GM18907 (cell line): ENCODE measurements at regions not wholly inside any gene's neighbourhood (a gene's known extent, or its start where the extent isn't known, plus 50 kb on each side); places are given as distances from the start of the nearest gene placed in this dataset.
"Not testable (repeated sequence)": the region's sequence is repeated elsewhere in the genome, so short reads cannot be mapped to it uniquely, and the experiment has no call there.

ENCODE experiments used
- ATAC-seq: cut with Tn5 transposase; IDR thresholded peaks from one replicate; pipeline ENCODE4 v1.9.1; 2021; ENCODE audit warnings: mild to moderate bottlenecking, moderate library complexity; ENCODE audit not compliant: unreplicated experiment

DNA sequence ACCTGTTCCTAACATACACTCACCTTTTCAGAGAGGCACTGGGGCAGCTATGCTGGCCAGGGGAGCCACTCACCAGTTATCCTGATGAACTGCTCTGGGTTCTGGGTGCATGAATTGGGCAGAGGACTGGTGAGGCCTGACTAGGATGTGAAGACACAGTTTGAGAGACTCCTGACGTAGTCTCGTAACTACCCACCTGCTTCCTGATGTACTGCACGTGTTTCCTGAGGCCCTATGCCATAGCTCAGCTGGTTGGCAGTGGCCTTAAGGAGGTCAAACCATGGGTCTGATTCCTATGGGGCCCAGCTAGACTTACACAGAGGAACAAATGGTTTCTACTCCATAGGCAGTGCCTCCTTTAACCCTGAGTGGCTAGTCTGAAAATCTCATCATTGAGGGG is 351.7 kb upstream of the FRG2C start:
- not testable (repeated sequence) for ATAC-seq

GRCh38 chr3:75319776-75320175 is 344.4 kb upstream of the FRG2C start:
- ATAC-seq, result not testable (repeated sequence)

- ATAC-seq, result no peak
Measured at GRCh38 chr3:75320369-75320768, 343.8 kb upstream of the FRG2C start.

GRCh38 chr3:75321060-75321459 is 343.1 kb upstream of the FRG2C start:
- no peak for ATAC-seq

DNA sequence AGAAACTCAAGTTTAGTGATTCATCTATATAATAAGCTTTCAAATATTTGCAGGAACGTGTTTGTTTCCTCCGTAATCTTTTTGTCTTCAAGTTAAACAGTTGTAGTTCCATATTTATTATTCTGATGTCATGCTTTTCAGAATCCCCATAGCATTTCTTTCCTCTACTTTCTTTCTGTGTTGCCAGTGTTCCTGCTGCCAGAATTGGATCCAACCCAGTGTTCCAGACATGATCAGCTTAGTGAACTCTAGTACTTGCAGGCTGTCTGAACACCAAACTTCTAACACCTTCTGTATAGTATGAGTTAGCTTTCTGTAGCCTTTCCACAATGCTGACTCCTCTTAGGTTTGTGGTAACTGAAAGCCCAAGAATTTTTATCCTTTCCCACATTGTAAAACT is 340.2 kb upstream of the FRG2C start:
- ATAC-seq, result not testable (repeated sequence)

DNA sequence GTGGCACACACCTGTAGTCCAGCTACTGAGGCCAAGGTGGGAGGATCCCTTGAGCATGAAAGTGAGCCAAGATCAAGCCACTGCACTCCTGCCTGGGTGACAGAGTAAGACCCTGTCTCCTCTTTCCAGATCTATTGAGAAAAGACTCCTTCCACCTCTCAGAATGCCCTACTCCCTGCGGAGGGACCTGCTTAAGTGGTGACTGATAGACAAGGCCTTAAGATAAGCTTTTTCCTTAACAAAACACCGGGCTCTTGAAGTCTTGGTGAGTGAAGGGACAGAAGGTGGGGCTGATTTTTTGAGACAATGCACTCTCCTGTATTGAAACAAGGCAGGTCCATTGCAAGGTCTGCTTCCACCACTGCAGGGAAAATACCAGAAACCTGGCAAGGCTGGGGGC is 338.4 kb upstream of the FRG2C start:
- ATAC-seq, result no peak

DNA sequence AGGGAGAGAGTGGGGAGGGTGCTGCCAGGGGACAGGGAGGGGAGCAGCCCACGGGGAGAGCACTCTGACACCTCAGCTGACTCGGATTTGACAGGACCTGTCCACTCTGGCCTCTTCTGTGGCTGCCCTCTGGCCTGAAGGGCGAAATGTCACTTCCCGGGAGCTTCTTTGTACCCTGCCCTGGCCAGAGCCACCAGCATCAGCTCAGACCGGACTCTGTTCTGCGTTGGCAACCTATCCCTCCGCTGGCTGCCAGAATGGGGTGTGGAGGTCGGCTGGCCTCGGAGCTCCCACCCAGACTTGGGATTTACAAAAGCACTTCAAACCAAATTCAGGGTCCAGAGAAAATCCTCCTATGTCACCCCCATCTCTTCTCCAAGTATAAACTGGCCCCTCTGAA is 336.7 kb upstream of the FRG2C start:
- no peak for ATAC-seq

GRCh38 chr3:75329476-75330097 is 334.5 kb upstream of the FRG2C start:
- ATAC-seq, result no peak

GRCh38 chr3:75330446-75330845 is 333.7 kb upstream of the FRG2C start:
- not testable (repeated sequence) for ATAC-seq

- not testable (repeated sequence) for ATAC-seq
Measured at GRCh38 chr3:75332090-75332489, 332.0 kb upstream of the FRG2C start.

- ATAC-seq, result no peak
Measured at GRCh38 chr3:75332794-75333193, 331.3 kb upstream of the FRG2C start.

DNA sequence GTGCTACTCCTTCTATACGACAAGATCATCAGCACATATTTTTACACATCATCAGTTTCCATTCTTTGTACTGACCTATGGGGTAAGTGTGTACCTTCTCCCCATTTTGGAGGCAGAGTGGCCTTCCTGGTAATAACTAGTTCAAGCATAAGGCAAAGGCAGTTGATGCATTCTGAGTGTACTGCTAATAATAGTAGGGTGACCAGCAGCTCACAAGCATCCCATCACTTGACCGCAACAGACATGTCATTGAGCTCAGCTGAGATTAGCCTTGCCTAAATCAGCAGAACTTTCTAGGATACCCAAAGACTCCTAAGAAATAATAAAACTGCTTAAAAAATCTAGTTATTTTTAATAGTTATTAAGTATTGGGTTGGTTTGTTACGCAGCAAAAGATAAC is 329.8 kb upstream of the FRG2C start:
- no peak for ATAC-seq

DNA sequence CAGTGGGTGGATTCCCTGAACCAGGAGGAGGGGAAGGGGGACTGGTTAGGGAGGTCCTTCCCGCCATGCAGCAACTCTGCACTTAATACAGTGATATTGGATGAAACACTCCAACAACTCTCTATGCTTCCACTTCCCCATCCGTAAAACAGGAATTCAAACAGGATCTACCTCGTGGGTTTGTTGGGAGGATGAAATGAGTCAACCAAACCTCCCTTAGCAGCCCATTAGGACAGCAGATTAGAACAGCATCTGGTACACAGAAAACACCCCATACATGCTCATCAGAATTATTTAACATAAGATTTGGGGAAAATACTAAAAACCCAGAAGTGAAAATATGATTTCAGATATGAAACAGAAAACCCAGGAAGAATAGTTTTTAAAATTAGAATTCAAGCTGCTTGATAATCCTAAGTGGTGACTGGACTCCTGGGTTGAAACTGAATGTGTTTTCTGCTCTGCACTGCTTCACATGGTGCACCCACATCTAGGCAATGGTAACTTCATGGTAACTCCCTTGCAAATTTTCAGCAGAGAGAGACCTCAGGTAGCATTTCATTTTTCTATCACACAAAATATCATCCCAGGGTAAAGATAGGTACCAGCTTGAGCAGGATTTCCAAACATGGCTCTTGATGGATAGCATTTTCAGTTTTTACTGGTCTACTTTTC is 326.8 kb upstream of the FRG2C start:
- no peak for ATAC-seq

DNA sequence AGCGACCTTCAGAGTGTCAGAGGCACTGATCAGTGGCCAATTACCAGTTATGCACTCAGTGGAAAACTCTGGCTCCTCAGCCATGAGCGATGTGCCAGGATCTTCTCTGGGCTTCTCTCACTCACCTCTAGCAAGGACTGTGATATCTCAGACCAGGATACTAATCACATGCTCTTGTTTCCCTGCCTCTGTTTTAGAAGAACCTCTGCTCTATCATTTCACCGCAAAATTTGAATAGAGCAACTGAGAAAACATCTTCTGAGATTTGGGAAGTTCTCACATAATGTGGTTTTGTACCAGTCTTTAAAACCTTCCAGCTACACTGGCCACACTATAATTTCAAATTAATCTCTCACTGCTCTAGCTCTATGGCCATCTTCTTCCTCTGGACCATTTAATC is 325.8 kb upstream of the FRG2C start:
- no peak for ATAC-seq

GRCh38 chr3:75341324-75342067 is 322.6 kb upstream of the FRG2C start:
- no peak for ATAC-seq

- ATAC-seq, result no peak
Measured at GRCh38 chr3:75342425-75342824, 321.7 kb upstream of the FRG2C start.

DNA sequence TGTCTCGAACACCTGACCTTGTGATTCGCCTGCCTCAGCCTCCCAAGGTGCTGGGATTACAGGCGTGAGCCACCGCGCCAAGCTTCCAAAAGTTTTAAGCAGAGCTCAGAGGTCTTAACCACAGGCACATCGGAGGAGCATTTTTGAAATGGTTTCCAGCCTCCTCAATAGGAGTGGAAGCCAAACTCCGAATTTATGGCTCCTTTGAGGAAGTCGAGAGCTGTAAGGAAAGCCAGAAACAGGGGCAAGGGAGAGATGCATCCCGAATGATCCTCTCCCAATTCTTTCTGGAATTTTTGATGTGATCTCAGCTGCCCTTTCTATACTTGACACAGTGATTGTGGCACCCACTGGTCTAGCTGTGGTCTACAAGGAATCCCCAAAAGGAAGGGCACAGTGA is 313.6 kb upstream of the FRG2C start:
- not testable (repeated sequence) for ATAC-seq

GRCh38 chr3:75362086-75362784 is 301.9 kb upstream of the FRG2C start:
- ATAC-seq, result not testable (repeated sequence)

DNA sequence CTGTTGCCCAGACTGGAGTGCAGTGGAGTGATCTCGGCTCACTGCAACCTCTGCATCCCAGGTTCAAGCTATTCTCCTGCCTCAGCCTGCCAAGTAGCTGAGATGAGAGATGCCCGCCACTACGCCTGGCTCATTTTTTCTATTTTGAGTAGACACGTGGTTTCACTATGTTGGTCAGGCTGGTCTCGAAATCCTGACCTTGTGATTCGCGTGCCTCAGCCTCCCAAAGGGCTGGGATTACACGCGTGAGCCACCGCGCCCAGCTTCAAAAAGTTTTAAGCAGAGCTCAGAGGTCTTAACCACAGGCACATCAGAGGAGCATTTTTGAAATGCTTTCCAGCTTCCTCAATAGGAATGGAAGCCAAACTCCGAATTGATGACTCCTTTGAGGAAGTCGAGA is 291.2 kb upstream of the FRG2C start:
- ATAC-seq, result not testable (repeated sequence)

- not testable (repeated sequence) for ATAC-seq
Measured at GRCh38 chr3:75379840-75380239, 284.3 kb upstream of the FRG2C start.

- ATAC-seq, result no peak
Measured at GRCh38 chr3:75380276-75380771, 283.8 kb upstream of the FRG2C start.
